CD4-positive, alpha-beta T cell treated with Interleukin-15 for 4 hours (primary cell): ENCODE measurements at regions not wholly inside any gene's neighbourhood (a gene's known extent, or its start where the extent isn't known, plus 50 kb on each side); places are given as distances from the start of the nearest gene placed in this dataset.
"Not testable (repeated sequence)": the region's sequence is repeated elsewhere in the genome, so short reads cannot be mapped to it uniquely, and the experiment has no call there.

Experiments
- DNase-seq: peaks from one replicate; pipeline ENCODE4 v3.0.0-alpha.2; 2020; ENCODE audit warnings: low spot score

DNA sequence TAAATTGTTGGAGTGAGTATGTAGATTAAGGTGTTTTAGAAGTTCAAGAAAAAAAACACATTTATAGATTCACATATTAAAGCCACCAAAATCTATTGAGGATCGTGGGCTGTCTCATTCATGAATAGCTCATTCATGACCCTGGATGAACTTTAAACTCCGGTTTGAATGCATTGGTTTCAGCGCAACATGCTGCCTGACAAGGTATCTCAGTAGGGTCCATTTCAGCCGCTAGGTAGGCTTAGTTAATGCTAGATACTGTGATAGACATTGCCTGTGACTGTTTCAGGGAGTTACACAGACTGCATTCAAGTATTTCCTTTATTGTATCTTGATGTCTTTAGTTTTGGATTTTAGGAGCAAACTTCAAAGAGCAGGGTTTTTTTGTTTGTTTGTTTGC lies 140.5 kb upstream of the POGK start:
- no peak for DNase-seq

DNA sequence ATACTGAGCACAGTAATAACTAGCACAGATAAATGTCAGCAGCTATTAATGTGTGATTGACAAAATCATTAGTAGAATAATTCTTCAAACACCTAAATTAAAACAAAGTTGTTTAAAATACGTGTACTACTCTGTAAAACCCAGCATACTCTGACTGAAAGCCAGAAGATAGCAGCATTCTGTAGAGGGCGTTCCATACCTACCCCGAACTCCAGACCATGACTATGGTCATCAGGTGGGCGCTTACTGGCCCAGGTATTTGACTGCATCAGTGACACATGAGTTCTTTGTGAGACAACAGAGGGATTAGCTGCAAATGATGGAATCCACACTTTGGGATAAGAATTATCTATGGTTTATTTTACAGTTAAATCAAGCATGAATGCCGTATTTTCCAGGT lies 139.7 kb upstream of the POGK start:
- DNase-seq, result no peak

DNA sequence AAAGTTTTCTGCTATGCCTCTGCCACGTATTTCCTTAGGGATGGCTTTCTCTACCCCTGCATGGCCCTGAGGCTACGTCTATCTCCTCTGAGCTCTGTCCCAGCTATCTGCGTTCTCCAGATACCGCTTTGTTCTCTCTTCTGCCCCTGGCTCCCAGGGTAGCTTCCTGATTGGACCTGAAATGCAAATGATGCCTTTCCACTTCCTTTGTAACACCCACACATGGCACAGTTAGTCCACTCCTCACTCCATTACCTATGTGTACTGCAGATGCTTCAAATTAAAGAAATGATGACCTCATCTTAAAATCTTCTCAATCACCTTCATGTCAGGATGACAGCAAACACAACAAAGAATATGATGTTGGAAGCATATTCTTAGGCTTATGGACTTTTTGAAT lies 138.6 kb upstream of the POGK start:
- DNase-seq, result no peak

DNA sequence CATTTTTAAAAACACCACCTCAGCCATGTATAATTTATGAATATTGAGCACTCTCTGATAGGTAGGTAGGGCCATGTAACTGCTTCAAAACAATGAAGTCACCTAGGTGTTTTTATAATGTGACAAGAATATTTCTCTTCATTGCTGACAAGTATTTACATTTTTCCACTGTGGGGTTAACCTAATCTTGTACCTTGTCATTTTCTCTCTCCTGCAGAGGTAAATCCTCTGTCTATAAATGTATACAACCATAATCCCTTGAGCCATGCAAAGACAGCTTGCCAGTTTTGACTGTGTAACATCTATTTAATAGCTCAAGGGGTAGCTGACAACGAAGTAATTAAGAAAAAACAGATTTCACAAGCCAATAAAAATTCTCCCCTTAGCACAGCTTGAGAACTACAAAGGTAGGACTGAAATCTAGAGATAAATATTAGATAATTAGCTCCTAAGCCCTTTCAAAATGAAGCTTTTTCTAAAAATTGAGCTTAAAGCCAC lies 137.6 kb upstream of the POGK start:
- DNase-seq, result no peak

DNA sequence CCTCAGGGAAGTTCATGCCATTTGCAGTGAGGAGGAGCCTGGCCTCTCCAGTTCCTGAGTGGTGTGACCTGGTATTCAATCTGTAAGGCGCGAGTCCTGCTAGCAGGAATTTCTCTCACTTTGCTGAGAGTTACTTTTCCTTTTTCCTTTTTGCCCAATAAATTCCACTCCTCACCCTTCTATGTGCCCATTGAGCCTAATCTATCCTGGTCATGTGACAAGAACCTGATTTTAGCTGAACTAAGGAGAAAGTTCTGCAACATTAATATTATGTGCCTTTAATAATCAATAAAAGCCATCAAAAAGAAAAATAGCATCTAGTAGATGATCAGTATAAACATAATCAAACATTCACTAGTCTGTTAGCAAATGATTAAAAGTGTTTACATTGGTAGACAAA lies 136.1 kb upstream of the POGK start:
- DNase-seq, result no peak

DNA sequence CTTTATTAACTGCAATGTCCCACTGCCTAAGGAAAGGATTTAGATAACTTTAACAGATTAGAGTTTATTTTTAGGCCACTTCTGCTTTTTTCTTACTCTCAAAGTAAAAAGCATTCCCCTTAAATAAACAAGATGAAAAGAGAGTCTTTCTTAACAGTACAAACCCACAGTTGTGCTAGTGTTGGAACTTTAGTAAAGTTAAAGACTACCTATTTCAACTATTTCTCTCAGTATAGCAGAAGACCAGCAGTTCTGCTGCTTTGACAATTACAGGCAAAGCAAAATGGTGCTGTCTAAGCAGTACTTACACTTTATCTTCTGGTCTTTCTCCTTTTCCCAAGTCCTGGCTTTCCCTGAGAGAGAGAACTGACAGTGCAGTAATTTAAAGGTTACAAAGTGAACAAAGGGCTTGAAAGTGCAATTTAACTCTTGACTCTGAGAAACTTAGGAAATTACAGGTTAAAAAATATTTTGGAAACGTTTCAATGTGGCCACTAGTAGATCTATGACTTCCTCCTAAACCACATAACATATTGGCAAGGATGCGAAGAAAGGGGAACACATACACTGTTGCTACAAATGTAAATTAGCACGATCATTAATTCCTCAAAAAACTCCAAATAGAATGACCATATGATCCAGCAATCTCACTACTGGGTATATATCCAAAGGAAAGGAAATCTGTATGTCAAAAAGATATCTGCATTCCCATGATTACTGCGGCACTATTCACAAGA lies 135.4 kb upstream of the POGK start:
- DNase-seq, result no peak

DNA sequence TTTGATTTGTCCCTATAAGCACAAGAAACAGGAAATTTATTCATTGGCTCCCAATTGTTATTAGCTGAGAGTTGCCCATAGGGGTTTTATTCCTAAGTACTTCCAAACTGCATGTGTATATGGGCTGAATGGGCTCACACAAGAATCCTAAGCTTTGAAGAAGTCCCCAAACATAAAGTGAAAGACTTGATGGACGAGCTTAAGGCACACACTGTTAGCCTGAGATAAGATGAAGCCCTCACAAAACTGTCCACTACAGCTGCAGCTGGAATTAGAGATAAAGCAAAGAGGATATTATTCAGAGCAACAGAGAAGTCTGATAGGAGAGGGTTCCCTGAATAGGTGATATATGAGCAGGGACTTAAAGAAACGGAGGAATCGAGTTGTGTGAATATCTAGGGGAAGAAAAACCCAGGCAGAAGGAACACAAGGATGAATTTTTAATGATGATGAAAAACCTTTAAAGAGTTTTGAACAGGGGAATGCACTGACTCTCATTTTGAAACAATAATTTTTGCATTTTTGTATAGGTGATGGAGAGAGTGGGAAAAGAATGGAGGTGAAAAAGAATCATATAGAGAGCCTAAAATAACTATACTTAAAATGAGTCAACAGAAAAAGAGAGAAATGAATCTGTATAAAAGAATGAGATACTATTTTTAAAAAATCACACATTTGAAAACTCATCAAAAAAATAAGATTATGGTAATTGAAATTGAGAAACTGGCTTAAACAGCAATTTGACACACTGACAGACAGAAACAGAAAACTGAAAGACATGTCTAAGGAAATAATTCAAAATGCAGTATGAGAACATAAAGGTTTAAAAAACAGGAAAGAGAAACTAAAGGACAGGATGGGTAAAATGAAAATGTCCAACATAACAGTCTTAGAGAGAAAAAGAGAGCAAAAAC lies 133.6 kb upstream of the POGK start:
- DNase-seq, result no peak

DNA sequence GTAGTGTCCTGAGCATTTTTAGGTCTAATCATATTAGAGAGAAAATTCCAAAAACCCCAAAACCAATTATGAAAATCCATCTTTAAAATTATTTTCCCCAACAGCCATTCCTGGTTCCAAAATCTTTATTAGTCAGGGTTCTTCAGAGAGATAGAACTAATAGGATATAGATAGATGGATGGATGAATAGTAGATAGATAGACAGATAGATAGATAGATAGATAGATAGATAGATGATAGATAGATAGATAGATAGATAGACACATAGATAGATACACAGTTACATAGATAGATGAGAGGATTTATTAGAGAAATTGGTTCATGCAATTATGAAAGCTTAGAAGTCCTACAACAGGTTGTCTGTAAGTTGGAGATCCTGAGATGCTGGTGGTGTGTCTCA lies 122.7 kb upstream of the POGK start:
- DNase-seq, result no peak

DNA sequence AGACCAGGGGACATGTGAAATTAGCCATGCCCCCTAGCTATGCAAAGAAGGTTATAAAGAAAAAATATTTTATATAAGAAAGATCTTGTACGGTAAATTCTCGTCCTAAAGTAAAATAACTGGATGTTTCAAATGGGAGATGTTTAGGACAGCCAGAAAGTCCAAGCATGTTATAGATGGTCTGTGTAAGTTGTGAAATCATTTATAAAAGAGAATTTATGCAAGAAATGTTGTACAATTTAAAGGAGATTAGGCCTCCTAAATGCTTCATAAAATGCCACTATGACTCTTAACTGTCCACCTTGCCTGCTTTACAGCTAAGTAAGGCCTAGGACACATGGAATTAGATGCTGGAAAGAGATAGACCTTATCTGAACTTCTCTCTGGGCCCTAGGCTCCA lies 118.1 kb upstream of the POGK start:
- DNase-seq, result no peak

DNA sequence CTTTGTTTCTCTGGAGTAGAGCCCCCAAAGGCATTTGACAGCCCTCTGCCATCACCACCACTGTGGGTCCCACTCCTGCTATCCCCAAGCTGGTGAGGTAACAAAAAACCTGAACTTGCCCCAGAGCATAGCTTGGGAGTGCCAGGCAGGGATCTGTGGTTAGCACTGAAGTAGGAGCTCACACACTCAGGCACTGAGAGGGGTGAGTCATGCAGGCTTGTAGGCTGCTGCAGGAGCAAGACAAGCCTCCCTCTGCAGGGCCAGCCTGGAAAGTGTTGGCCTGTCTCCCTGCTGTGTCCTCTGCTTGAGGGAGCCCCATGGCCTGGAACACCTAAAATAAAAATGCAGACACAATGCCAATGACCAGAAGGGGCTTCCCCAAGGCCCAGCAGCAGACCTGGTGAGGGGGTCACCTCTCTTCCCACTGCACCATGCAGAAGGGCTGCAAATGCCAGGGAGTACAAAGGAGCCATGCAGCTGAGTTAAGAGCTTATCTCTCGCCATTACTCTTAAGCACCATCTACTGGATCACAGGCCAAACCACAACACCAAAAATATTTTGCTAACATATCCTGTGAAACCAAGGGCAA lies 108.9 kb upstream of the POGK start:
- DNase-seq, result no peak

DNA sequence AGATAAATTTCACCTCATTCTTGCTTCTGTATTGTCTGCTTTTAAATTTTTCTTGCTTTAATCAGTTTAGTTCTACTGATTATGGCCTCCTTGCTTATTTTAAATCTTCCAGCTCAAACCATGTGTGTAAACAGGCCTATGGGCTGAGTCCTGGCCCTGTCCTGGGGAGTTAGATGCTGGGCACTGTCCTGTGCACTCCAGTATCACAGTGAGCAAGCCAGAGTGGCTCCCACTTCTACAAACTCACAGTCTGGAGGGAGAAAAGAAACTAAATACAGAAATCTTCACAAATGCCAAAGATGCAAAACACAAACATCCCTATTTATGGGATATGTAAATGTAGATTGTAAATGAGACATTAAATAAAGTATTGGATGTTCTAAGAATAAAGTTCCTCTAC lies 101.1 kb upstream of the POGK start:
- DNase-seq, result no peak

DNA sequence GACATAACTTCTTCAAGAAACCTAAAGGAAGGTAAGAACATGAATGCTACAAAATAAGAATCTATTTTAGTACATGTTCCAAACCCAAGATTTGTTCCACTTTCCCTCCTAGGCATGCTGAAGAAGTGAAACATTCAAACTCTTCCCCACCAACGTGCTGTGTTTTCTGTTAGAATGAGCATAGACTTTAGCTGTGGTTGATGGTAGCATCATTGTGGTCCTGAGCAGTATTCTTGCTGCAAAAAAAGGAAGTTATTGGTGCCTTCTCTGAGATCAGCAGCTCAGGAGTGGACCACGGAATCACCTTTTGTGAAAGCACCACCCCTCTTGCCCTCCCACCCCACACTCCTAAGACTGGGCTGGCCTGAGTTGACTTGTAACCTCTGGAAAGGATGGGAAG lies 100.4 kb upstream of the POGK start:
- DNase-seq, result no peak

DNA sequence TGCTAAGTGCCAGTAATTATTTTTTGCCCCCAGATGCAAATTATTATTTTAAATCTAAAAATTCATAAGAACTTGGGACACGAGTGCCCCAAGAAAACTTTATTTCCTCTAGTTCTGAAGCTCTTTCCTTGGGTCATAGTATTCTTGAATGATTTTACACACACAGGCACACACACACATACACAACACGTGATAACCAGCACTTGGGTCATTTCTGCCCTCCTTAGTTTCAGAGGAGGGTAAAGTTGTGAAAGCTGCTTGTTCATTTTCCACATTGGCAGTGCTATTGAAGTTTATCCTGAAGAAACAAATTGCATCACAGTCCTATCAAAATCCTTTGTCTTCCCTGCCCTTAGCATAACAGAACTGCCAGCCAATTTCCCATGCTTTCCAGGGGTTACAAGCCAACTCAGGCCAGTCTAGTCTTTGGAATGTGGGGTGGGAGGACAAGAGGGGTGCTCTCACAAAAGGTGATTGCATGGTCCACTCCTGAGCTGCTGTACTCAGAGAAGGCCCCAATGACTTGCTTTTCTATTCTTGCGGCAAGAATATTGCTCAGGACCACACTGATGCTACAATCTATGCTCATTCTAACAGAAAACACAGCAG lies 98.5 kb upstream of the POGK start:
- no peak for DNase-seq

DNA sequence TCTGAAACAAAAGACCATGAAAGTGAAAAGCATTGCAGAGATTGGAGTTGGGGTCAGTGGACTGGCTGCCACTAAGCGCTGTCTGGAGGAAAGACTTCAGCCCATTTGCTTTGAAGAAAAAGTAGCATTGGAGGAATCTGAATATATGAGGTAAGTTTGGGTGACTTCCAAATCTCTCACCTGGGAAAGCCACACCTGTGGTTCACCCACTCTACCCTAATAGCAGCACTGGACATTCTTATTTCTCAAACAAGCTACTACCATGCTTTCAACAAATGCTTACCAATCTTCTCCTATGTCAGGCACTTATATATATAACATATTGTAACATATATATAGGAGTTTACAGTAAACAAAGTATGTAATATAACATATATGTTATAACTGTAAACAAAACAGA lies 76.0 kb upstream of the POGK start:
- DNase-seq, result no peak

DNA sequence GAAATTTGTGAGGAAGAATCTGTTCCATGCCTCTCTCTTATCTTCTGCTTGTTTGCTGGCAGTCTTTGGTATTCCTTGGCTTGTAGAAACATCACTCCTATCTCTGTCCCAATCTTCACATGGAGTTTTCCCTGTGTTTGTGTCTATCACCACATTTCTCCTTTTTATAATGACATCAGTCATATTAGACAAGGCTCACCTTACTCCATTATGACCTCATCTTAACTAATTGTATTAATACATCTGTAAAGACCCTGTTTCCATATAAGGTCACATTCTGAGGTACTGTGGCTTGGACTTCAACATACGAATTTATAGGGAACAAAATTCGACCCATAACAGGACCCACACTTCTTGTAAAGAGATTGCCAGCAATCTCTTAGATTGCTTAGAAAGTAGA lies 72.3 kb upstream of the POGK start:
- no peak for DNase-seq

DNA sequence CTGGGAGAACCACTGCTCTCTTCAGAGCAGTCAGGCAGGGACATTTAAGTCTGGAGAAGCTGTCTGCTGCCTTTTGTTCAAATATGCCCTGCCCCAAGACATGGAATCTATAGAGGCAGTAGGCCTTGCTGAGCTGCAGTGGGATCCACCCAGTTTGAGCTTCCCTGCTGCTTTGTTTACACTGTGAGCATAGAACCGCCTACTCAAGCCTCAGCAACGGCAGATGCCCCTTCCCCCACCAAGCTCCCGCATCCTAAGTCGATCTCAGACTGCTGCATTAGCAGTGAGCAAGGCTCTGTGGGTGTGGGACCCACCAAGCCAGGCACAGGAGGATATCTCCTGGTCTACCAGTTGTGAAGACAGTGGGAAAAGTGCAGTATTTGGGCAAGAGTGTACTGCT lies 54.6 kb upstream of the POGK start:
- not testable (repeated sequence) for DNase-seq

DNA sequence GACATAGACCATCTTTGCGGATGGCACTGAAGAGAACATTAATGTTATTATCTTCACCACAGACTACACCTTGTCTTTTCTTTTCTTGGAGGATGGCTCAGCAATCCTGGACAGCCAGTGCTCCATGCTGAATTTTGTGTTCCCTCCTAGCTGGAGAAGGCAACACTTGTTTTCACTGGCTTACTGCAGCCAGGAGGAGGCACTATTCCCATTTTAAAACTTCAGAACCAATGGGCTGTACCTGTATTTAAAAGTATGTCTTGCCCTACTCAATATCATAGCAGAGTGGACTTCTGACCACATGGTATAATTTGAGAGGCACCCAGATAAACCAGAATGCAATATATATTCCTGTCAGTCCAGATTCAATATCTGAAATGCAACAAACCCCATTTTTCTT lies 53.3 kb upstream of the POGK start:
- no peak for DNase-seq

DNA sequence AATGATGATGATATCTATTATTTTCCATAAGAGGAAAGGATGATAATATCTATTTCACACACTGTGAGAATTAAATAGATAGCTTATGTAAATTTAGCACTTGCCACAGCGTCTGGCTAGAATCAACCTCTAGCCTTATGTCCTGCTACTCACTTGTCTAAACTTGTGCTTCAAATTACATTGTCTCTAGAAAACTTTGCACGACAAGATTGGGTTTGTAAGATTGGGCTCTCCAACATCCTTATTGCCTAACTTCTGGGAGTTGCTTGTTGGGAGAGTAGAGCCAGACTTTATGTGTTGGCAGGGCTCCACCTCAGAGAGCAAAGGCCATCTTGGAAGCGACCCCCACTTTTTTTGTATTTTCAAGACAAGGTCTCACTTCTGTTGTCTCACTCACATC lies 50.0 kb upstream of the POGK start:
- no peak for DNase-seq
